ENCODE measurements at regions not wholly inside any gene's neighbourhood (a gene's known extent, or its start where the extent isn't known, plus 50 kb on each side); places are given as distances from the start of the nearest gene placed in this dataset.

- H3K4me1 ChIP-seq (ENCODE audit: control insufficient read depth, insufficient read depth, low read length): peaks cover 14% of the 10 kb centered on the region
- H3K27me3 ChIP-seq (replicated peaks; ENCODE audit: control insufficient read depth, insufficient read depth, low read length): no peaks in the 10 kb centered on the region
- no peak overlapping the region for H3K9ac ChIP-seq (ENCODE audit: low read length)
- no peak overlapping the region for H3K4me3 ChIP-seq (ENCODE audit: low read length)
- DNase-seq (ENCODE audit: low read depth): no peak
- no peaks in the 10 kb centered on the region for H3K36me3 ChIP-seq (ENCODE audit: control insufficient read depth, insufficient read depth, low read length, severe bottlenecking)
- H3K9me3 ChIP-seq (ENCODE audit: control insufficient read depth, low read length): peaks cover 13% of the 10 kb centered on the region
Measured at GRCh38 chr7:114830952-114831351, 90.9 kb upstream of the MDFIC start.

GRCh38 chr7:114832906-114833595 lies 88.8 kb upstream of the MDFIC start:
- Histone ChIP-seq H3K4me1 (ENCODE audit: control insufficient read depth, insufficient read depth, low read length) (peaks cover 14% of the 10 kb centered on the region), H3K27me3 (replicated peaks; ENCODE audit: control insufficient read depth, insufficient read depth, low read length) (no peaks in the 10 kb centered on the region), H3K4me3 (ENCODE audit: low read length) (no peak overlapping the region), H3K9me3 (ENCODE audit: control insufficient read depth, low read length) (no peaks in the 10 kb centered on the region), H3K9ac (ENCODE audit: low read length) (no peak overlapping the region), H3K36me3 (ENCODE audit: control insufficient read depth, insufficient read depth, low read length, severe bottlenecking) (no peaks in the 10 kb centered on the region)
- DNase-seq (ENCODE audit: low read depth): no peak

GRCh38 chr7:114835303-114835702 lies 86.6 kb upstream of the MDFIC start:
- Histone ChIP-seq H3K4me3 (ENCODE audit: low read length) (no peak overlapping the region), H3K9me3 (ENCODE audit: control insufficient read depth, low read length) (no peaks in the 10 kb centered on the region), H3K27me3 (replicated peaks; ENCODE audit: control insufficient read depth, insufficient read depth, low read length) (no peaks in the 10 kb centered on the region), H3K36me3 (ENCODE audit: control insufficient read depth, insufficient read depth, low read length, severe bottlenecking) (no peaks in the 10 kb centered on the region), H3K9ac (ENCODE audit: low read length) (no peak overlapping the region), H3K4me1 (ENCODE audit: control insufficient read depth, insufficient read depth, low read length) (peaks cover 14% of the 10 kb centered on the region)
- no peak for DNase-seq (ENCODE audit: low read depth)

GRCh38 chr7:114835861-114836260 lies 86.0 kb upstream of the MDFIC start:
- Histone ChIP-seq H3K9ac (ENCODE audit: low read length) (no peak overlapping the region), H3K36me3 (ENCODE audit: control insufficient read depth, insufficient read depth, low read length, severe bottlenecking) (no peaks in the 10 kb centered on the region), H3K4me3 (ENCODE audit: low read length) (no peak overlapping the region), H3K27me3 (replicated peaks; ENCODE audit: control insufficient read depth, insufficient read depth, low read length) (no peaks in the 10 kb centered on the region), H3K9me3 (ENCODE audit: control insufficient read depth, low read length) (no peaks in the 10 kb centered on the region), H3K4me1 (ENCODE audit: control insufficient read depth, insufficient read depth, low read length) (peaks cover 14% of the 10 kb centered on the region)
- no peak for DNase-seq (ENCODE audit: low read depth)

GRCh38 chr7:114842551-114843065 lies 79.3 kb upstream of the MDFIC start:
- Histone ChIP-seq H3K27me3 (replicated peaks; ENCODE audit: control insufficient read depth, insufficient read depth, low read length) (no peaks in the 10 kb centered on the region), H3K9ac (ENCODE audit: low read length) (no peak overlapping the region), H3K4me1 (ENCODE audit: control insufficient read depth, insufficient read depth, low read length) (no peaks in the 10 kb centered on the region), H3K4me3 (ENCODE audit: low read length) (no peak overlapping the region), H3K36me3 (ENCODE audit: control insufficient read depth, insufficient read depth, low read length, severe bottlenecking) (no peaks in the 10 kb centered on the region), H3K9me3 (ENCODE audit: control insufficient read depth, low read length) (no peaks in the 10 kb centered on the region)
- no peak for DNase-seq (ENCODE audit: low read depth)

- Histone ChIP-seq H3K4me1 (ENCODE audit: control insufficient read depth, insufficient read depth, low read length) (no peaks in the 10 kb centered on the region), H3K27me3 (replicated peaks; ENCODE audit: control insufficient read depth, insufficient read depth, low read length) (no peaks in the 10 kb centered on the region), H3K9ac (ENCODE audit: low read length) (no peak overlapping the region), H3K9me3 (ENCODE audit: control insufficient read depth, low read length) (no peaks in the 10 kb centered on the region), H3K4me3 (ENCODE audit: low read length) (no peak overlapping the region), H3K36me3 (ENCODE audit: control insufficient read depth, insufficient read depth, low read length, severe bottlenecking) (no peaks in the 10 kb centered on the region)
- DNase-seq (ENCODE audit: low read depth): no peak
Measured at GRCh38 chr7:114843102-114843501, 78.8 kb upstream of the MDFIC start.

- Histone ChIP-seq H3K9me3 (ENCODE audit: control insufficient read depth, low read length) (no peaks in the 10 kb centered on the region), H3K4me3 (ENCODE audit: low read length) (no peak overlapping the region), H3K9ac (ENCODE audit: low read length) (no peak overlapping the region), H3K4me1 (ENCODE audit: control insufficient read depth, insufficient read depth, low read length) (peaks cover 2% of the 10 kb centered on the region), H3K27me3 (replicated peaks; ENCODE audit: control insufficient read depth, insufficient read depth, low read length) (no peaks in the 10 kb centered on the region), H3K36me3 (ENCODE audit: control insufficient read depth, insufficient read depth, low read length, severe bottlenecking) (no peaks in the 10 kb centered on the region)
- DNase-seq (ENCODE audit: low read depth): no peak
Measured at GRCh38 chr7:114851406-114852061, 70.4 kb upstream of the MDFIC start.

- H3K27me3 ChIP-seq (replicated peaks; ENCODE audit: control insufficient read depth, insufficient read depth, low read length): no peaks in the 10 kb centered on the region
- no peaks in the 10 kb centered on the region for H3K9me3 ChIP-seq (ENCODE audit: control insufficient read depth, low read length)
- no peaks in the 10 kb centered on the region for H3K36me3 ChIP-seq (ENCODE audit: control insufficient read depth, insufficient read depth, low read length, severe bottlenecking)
- no peak for DNase-seq (ENCODE audit: low read depth)
- peaks cover 4% of the 10 kb centered on the region for H3K4me1 ChIP-seq (ENCODE audit: control insufficient read depth, insufficient read depth, low read length)
- no peak overlapping the region for H3K9ac ChIP-seq (ENCODE audit: low read length)
- no peak overlapping the region for H3K4me3 ChIP-seq (ENCODE audit: low read length)
Measured at GRCh38 chr7:114852293-114852692, 69.6 kb upstream of the MDFIC start.

GRCh38 chr7:114853189-114853588 lies 68.7 kb upstream of the MDFIC start:
- H3K27me3 ChIP-seq (replicated peaks; ENCODE audit: control insufficient read depth, insufficient read depth, low read length): no peaks in the 10 kb centered on the region
- DNase-seq (ENCODE audit: low read depth): no peak
- no peaks in the 10 kb centered on the region for H3K9me3 ChIP-seq (ENCODE audit: control insufficient read depth, low read length)
- H3K9ac ChIP-seq (ENCODE audit: low read length): no peak overlapping the region
- no peak overlapping the region for H3K4me3 ChIP-seq (ENCODE audit: low read length)
- peaks cover 4% of the 10 kb centered on the region for H3K4me1 ChIP-seq (ENCODE audit: control insufficient read depth, insufficient read depth, low read length)
- no peaks in the 10 kb centered on the region for H3K36me3 ChIP-seq (ENCODE audit: control insufficient read depth, insufficient read depth, low read length, severe bottlenecking)

- Histone ChIP-seq H3K9me3 (ENCODE audit: control insufficient read depth, low read length) (no peaks in the 10 kb centered on the region), H3K36me3 (ENCODE audit: control insufficient read depth, insufficient read depth, low read length, severe bottlenecking) (no peaks in the 10 kb centered on the region), H3K4me1 (ENCODE audit: control insufficient read depth, insufficient read depth, low read length) (peaks cover 4% of the 10 kb centered on the region), H3K27me3 (replicated peaks; ENCODE audit: control insufficient read depth, insufficient read depth, low read length) (no peaks in the 10 kb centered on the region), H3K4me3 (ENCODE audit: low read length) (no peak overlapping the region), H3K9ac (ENCODE audit: low read length) (no peak overlapping the region)
- no peak for DNase-seq (ENCODE audit: low read depth)
Measured at GRCh38 chr7:114854369-114854768, 67.5 kb upstream of the MDFIC start.

GRCh38 chr7:114856625-114857024 lies 65.3 kb upstream of the MDFIC start:
- H3K4me3 ChIP-seq (ENCODE audit: low read length): no peak overlapping the region
- no peak overlapping the region for H3K9ac ChIP-seq (ENCODE audit: low read length)
- peaks cover 4% of the 10 kb centered on the region for H3K4me1 ChIP-seq (ENCODE audit: control insufficient read depth, insufficient read depth, low read length)
- DNase-seq (ENCODE audit: low read depth): no peak
- no peaks in the 10 kb centered on the region for H3K27me3 ChIP-seq (replicated peaks; ENCODE audit: control insufficient read depth, insufficient read depth, low read length)
- no peaks in the 10 kb centered on the region for H3K9me3 ChIP-seq (ENCODE audit: control insufficient read depth, low read length)
- no peaks in the 10 kb centered on the region for H3K36me3 ChIP-seq (ENCODE audit: control insufficient read depth, insufficient read depth, low read length, severe bottlenecking)

Data from adipocyte (in vitro differentiated cells).